GM18909 (cell line): ENCODE measurements at regions not wholly inside any gene's neighbourhood (a gene's known extent, or its start where the extent isn't known, plus 50 kb on each side); places are given as distances from the start of the nearest gene placed in this dataset.

ENCODE experiments used
- ATAC-seq: cut with Tn5 transposase; IDR thresholded peaks from one replicate; pipeline ENCODE4 v1.9.1; 2021; ENCODE audit warnings: mild to moderate bottlenecking; ENCODE audit not compliant: unreplicated experiment, poor library complexity

DNA sequence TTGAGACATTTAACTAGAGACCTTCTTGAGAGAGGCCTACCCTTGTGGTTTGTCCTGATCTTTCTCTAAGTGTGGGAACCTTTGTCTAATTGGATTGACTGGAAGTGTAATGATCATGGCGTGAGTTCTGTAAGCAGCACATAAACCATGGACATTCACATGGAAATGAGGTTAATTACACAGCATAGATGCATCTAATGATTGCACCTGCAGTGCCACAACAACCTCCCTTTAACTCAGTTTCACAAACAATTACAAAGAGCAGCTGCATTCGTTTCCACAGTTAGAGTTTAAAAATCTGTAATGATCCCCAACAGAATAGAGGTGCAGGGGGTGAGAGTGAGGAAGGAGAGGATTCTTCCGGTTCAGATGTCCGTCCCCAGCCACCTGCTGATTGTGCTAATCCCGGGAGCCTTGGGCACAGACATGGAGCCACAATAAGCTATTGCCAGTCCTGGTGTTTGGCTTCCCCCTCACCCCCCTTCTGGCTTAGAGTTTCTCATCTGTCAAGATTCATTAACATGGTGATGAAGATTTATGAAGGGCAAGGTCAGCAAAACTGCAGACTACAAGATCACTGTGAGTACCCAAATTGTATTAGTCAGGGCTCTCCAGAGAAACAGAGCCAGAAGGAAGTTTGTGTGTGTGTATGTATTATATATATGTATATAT, 659.2 kb upstream of the SOX9 start:
- no peak for ATAC-seq

DNA sequence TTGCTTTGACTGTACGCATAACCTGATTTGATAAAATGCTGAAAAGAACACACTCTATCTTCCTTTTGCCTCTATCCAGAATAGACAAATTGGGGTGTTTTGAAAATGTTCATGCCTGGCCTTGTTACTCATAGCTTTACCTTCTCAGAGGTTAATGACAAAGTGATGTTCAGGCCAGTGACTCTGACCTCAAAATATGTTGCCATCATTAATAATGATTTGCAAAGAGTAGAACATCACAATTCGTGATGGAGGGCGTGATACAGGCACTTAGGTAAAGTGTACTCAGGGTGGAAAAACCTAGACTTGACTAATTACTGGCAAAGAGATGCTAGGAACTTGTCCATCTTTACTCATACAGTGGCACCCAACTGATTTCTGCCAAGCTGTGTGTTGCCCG, 656.6 kb upstream of the SOX9 start:
- ATAC-seq: no peak

DNA sequence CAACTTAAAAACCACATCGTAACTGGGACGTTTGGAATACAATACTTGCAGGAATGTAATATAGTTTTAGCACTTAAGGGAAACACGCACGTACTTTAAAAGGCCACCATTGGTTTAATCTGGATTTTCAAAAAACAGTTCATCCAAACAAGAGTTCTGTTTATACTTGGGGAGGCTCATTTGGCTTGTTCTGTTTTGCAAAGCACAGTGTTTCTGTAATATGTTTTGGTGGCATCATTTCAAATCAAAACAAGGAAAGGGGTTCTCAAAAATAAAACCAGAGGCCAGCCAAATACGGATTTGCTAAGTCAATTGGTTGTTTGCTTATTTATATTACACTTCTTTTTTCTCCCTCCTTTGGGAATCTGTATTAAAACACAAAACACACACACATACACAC, 656.1 kb upstream of the SOX9 start:
- no peak for ATAC-seq

DNA sequence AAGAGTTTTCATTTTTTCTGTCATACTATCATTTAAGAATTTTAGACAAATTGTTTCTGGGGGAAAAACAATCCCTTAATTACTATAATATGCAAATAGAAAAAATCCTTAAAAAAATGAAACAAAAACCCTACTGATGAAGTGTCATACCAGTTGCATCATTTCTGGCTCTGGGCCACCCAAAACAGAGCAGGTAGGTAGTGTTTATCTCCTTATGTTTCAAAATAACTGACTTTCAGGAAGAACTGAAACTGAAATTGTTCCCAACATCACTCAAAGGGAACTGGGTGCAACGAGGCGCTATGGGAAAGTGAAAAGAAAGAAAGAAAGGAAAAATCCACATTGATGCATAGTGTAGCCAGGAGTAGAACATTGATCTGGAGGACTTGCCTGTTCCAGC, 653.1 kb upstream of the SOX9 start:
- ATAC-seq: no peak

DNA sequence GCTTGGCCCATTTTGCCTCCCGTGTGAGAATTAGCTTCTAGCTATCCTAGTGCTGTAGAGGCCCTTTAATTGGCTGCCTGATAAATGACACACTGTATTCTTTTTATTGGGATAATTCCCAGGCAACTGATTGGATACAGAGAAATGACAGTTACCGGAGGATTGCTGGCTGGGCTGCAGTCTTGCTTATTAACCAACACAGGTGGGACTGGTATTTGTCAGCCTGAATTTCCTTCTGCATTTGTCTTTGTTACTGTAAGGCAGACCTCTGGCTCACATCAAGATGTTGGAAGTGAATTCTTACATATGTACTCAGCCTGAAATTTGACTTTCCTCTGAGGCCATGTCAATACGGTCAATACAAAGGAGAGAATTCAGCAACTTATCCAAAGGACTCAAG, 650.8 kb upstream of the SOX9 start:
- ATAC-seq: no peak

DNA sequence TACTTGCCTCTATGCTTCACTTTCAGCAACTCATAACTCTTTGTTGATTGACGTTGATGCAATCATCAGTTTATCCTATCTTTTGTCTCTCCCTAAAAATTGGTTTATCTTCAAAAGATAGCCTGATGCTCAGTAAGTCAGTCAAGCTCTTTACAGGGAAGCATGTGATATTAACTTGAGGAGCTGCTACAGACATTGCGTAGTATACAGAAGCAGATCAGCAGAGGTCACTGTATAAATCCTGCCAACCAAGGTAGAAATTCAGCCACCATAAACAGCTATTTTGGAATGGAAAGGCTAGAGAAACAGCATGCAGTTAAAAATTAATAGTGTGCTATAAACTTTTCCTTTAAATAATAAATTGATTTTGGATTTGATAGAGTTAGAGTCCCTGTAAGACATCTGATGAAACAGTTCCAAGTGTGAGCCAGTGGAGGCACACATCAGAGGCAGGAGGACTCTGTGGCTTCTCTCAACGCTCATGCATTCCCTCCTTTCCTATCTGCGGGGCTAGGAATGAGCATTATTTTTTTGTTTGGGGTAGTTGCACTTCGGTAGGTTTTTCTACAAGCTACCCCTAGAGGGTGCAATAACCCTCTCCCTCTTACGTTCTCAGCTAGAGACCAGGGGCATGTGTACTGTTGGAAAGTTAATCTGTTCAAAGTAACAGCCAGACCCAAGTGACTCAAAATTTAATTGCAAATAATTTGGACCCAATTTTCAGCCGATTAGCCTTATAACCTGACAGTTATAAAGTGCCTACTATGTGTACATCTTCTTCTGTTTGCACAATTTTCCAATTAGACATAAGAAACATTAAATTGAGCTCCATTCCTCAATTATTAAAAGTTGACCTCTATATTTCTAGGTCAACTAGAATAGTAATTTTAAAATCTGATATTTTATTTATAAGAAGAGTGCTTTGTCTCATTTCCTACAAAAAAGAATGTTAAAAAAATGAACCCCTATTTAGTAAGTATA, 647.7 kb upstream of the SOX9 start:
- peak; percentile 60 for ATAC-seq

DNA sequence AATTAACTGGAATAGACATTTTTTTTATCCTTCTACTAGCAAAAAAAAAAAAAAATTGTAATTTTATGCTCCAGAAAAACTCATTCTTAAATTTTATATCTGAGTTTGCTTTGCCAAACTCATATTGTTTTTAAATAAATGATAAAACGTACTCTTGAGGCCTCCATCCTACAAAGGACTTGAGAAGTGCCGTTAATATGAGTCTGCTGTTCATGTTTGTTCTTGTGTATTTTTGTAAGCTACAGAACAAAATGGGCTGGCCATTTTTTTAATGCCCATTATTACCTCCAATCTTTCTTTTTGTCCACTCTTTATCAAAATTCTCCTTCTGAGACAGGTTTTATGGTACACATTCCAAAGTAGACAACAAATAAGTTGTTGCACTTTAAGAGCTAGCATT, 643.5 kb upstream of the SOX9 start:
- no peak for ATAC-seq

DNA sequence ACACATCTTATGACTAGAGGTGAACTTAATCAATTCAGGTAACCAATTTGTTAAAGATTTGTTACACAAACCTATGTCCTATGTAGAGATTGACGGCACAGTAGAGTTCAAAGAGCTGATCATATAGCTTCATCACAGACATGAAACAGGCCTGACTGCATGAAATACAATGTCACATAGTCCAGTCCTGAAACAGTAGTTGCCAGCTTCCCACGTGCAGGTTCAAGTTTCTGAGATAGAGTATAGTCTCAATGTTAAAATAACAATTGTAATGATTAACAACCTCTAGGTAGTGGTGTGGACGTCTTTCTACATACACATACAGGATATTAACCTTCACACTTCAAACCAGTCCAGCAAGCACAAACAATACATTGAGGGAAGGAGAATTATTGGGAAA, 640.7 kb upstream of the SOX9 start:
- no peak for ATAC-seq

DNA sequence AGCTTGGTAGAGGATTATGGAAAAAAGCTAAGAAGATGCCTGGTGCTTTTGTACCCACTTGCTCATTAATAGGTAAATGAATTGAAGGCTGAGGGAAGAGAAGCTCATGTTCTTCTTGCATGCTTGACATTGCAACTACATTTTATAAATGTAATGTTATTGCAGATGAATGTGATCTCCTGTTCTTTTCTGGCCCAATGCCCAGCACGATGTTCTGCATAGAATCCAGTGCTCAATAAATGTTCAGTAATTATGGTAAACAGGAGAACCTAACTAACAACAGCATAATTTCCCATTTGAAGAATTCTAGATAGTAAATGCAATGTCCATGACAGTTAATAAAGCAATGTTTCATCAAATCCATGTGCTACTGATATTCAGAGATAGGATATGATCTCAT, 638.2 kb upstream of the SOX9 start:
- ATAC-seq: no peak

DNA sequence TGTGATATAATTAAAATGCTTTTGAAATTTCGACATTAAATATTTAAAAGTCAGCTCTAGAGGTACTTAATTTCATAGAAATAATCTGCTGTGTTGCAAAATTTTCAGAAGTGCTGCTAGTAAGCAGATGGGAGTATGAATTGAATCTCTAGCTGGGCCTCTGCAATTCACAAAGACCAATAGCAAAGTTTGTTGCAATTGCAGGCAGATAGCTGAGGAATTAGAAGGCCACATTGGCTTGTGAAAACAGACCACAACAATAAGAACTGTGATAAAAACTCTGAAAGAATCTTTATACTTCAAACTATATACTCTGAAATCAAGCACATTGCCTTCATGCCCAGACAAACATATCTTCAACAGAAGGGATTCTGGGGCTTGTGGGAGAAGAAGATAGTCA, 636.3 kb upstream of the SOX9 start:
- no peak for ATAC-seq

DNA sequence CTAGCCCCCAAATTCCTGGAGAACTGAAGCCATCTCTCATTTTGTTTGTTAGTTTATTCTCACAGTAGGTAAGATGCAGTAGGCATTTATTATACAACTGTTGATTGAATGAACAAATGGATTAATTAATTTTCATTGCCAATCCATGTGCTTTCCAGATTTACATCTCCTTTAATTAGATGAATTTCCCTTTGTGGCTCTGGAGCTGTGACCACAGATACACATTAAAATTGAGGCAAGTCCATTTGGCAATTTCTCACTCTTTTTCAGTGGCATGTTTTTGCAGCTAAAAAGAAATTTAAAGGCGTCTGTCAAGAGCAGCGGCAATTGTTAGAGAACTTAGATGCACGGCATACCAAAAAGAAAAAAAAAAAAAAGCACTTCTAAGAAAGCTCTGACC, 635.4 kb upstream of the SOX9 start:
- no peak for ATAC-seq

DNA sequence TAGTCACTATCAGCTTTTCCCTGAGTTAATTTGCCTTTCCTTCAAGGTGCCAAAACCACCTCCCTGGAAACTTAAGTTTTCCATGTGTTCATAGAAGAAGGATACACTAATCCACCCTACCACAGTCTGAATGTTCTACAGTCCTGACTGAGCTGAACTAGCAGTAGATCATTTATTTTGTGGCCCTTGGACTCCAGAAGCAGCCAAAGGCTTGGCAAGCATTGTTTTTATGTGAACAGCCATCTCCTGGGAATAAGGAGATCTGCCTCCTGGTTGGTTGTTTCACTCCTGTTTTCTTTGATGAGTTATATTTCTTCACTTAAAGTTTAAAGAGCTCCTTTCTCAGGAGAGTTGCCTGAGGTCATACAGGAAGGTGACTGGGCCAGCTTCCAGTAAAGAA, 634.6 kb upstream of the SOX9 start:
- ATAC-seq: no peak

DNA sequence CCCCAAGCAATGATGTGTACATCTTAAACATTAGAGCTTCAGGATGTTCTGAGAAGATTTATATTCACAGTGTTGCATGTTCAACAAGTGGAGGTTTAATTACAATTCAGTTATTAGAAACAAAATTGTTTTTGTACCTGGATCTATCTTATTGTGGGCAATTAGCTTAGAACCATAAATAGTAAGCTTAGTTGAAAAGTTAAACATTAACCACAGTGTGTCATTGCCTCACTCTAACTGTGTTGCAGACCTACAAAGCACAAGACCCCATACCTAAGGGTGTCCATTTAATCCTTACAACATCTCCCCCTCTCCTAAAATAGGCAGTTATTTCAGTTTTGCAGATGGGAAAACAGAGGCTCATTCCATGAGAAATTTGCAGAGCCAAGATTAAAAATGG, 632.0 kb upstream of the SOX9 start:
- ATAC-seq: no peak

DNA sequence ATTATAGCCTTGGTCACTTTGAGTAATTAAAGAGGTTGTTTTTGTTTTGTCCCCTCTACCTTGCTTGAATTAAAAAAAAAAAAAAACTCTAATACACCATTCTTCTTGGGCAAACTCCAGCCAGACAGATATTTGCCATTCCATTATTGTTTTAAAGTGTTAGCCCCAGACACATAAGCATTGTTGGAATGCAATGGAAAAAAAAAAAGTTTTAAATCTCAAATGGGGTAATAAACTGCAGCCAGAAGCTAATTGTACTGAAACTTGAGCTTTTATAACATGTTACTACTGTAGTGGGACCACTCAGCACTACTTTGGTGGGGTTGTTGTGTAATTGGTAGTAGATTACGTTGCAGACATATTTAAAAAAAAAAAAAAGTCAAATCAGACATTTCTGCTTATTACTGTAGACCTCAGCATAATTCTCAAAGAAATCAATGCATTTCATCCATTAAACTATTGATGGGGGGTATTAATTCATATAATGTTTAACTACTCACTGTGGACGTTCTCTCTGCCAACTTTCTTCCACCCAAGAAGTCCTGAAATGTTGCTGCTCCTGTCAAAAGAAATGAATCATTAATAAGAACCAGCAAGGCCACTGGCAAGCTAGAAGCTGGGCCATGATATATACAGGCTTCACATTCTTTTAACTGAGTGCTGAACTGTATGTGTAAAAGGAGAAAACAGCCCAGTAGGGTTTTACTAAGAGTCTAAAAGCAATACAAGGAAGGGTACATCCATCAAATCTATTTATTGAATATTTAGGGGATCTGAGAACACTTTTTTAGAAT, 626.6 kb upstream of the SOX9 start:
- no peak for ATAC-seq

DNA sequence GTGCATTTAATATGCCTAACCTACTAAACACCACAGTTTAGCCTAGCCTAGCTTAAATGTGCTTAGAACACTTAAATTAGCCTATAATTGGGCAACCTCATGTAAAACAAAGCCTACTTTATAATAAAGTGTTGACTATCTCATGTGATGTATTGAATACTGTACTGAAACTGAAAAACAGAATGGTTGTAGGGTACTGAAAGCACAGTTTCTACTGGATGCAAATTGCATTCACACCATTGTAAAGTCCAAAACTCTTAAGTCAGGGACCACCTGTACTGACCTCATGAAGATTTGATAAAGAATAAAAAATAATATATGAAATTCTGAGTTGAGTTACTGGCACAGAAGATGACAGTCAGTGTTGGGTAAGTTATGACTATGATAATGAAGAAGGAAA, 625.4 kb upstream of the SOX9 start:
- no peak for ATAC-seq

DNA sequence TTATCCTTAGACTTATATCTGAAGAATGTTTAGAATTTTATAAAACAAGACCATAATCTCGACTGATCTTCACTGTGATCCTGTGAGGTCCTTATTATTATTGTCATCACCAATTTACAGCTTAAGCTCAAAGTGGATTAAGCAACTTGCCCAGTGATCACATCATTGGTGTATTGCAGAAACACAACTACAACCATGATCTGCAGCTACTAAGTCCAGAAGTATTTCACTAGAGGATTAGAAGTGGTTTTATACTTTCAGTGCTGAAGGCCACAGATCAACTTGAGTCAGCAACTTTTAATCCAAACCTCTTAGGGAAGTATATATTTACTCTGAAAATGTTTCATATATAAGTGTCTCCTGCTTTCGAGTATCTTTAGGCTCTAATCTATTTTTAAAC, 624.3 kb upstream of the SOX9 start:
- no peak for ATAC-seq

DNA sequence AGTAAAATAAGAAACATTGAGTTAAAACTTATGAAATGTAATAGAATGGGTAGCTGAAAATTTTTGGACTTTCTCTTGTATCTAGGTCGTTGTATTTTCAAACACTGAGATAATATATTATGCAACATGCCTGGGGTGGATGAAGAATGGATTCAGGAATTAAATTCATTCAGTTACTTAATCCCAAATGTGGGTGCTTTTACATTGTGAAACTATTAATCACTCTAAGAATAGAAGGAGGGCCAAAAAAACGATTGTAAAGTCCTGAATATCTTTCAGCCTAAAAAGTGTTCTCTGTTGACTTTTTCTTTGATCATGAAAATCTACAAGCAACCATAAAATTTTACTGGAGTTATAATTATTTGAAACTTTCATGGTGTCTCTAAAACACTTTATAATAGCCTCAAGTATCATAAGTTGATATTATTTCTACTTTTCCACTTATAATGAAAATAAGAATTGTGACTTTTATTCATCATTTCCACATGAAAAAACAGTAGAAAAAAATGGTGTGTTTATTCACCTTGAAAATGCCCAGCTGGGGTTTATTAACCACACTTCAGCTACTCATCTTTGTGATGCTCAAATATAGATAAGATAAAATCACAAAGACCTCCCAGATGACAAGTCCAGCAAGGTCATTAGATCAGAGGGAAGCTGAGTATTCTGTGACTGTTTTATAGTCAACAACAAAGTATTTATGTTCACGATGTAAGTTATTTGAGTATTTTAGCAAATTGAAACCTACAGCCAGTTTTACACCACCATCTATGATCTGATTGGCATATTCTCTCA, 619.9 kb upstream of the SOX9 start:
- no peak for ATAC-seq

DNA sequence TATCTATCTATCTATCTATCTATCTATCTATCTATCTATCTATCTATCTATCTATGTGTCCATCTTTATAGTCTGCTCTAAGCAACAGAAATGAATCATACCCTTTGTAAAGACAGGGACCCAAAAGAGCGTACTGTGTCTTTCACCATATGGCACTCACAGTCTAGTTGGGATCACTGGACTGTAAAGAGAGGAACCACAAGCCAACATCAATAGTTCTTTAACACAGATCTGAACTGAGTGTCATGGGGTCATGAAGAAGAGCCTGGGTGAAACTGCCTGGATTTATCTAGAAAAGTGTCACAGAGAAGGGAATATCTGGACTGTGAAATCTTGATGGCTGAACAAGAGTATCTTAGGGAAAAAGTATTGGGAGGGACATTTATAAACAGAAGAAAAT, 619.1 kb upstream of the SOX9 start:
- no peak for ATAC-seq

DNA sequence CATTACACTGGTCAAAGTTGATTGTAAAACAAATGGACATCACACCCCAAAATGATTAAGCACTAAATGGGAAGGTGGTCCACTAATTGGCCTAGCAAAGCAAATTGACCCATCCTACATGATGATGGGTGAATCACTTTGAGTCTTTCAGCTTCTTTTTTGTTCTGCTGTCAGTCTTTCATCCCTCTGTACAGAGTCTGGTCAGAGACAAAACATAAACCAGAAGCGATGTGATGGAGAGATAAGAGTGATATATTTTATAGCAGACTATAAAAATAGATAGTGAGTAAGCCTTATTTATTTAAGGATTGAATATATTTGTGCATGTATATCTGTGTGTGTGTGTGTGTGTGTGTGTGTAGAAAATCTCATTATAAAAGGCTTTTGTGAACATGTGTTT, 618.4 kb upstream of the SOX9 start:
- no peak for ATAC-seq

DNA sequence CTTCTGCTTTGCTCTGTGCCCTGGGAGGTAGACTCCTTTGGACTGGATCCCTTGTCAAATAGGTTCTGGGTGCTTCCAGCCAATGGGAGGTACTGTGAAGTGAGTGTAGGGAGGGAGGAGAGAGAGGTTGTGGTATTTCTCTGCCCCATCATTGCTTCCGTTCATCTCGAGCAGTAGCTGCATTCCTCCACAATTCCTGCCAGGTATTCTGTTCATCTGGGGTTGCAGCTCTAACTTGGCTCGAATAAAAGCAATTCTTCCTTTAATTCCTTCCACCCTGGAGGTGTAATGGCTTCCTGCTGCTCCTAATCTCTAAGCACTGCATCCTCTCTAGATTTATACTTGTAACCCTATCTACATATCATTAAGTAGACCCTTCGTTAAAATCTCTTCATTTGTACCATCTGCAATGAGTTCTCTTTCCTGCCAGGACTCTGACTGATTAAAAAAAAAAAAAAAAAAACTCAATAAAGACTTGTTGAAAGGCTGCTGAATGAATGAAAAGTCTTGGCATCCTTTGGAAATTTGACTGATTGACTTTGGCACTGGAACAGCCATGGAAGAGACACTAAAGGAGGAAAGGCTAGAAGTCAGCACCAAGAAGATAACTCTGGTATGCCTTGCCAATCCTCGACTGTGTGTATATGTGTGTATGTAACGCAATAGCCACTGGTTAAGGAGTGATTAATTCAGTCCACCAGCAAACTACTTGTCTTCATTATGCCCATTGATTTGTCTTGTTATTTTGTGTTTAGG, 616.9 kb upstream of the SOX9 start:
- ATAC-seq: no peak
